Skeletal muscle satellite cell (primary cell): ENCODE measurements at regions not wholly inside any gene's neighbourhood (a gene's known extent, or its start where the extent isn't known, plus 50 kb on each side); places are given as distances from the start of the nearest gene placed in this dataset.

Experiments
- H3K27me3 ChIP-seq: 2 replicates; pipeline ENCODE4 v1.7.0; 2013; ENCODE audit warnings: low read length; ENCODE audit not compliant: control insufficient read depth, insufficient read depth
- H3K36me3 ChIP-seq: 2 replicates; pipeline ENCODE4 v1.7.0; 2013; ENCODE audit warnings: mild to moderate bottlenecking, control low read depth, low read length; ENCODE audit not compliant: insufficient read depth
- H3K4me1 ChIP-seq: 2 replicates; pipeline ENCODE4 v1.7.0; 2013; ENCODE audit warnings: low read length; ENCODE audit not compliant: control insufficient read depth, insufficient read depth
- H3K4me2 ChIP-seq: 2 replicates; pipeline ENCODE4 v1.7.0; 2013; ENCODE audit warnings: mild to moderate bottlenecking, low read length
- H3K4me3 ChIP-seq: 2 replicates; pipeline ENCODE4 v1.7.0; 2013; ENCODE audit warnings: low read length
- H3K9ac ChIP-seq: 2 replicates; pipeline ENCODE4 v1.7.0; 2013; ENCODE audit warnings: mild to moderate bottlenecking, low read depth, low read length, moderate library complexity
- H3K9me3 ChIP-seq: replicated peaks from 2 replicates; pipeline ENCODE4 v1.7.0; 2013; ENCODE audit warnings: mild to moderate bottlenecking, control low read depth, low read length

GRCh38 chrX:82649645-82650044, 858.4 kb upstream of the POU3F4 start:
- peaks cover 5% of the 10 kb centered on the region for H3K9me3 ChIP-seq
- H3K36me3 ChIP-seq = no peaks in the 10 kb centered on the region
- no peaks in the 10 kb centered on the region for H3K4me1 ChIP-seq
- H3K4me2 ChIP-seq = no peak overlapping the region
- no peak overlapping the region for H3K4me3 ChIP-seq
- H3K27me3 ChIP-seq = no peaks in the 10 kb centered on the region
- H3K9ac ChIP-seq = no peak overlapping the region

GRCh38 chrX:82658492-82658891, 849.6 kb upstream of the POU3F4 start:
- H3K4me2 ChIP-seq = no peak overlapping the region
- no peak overlapping the region for H3K9ac ChIP-seq
- H3K4me3 ChIP-seq = no peak overlapping the region
- H3K9me3 ChIP-seq = peaks cover 3% of the 10 kb centered on the region
- H3K4me1 ChIP-seq = no peaks in the 10 kb centered on the region
- no peaks in the 10 kb centered on the region for H3K27me3 ChIP-seq
- H3K36me3 ChIP-seq = no peaks in the 10 kb centered on the region

- no peaks in the 10 kb centered on the region for H3K4me1 ChIP-seq
- no peak overlapping the region for H3K4me3 ChIP-seq
- H3K4me2 ChIP-seq = no peak overlapping the region
- H3K9me3 ChIP-seq = peaks cover 5% of the 10 kb centered on the region
- no peaks in the 10 kb centered on the region for H3K36me3 ChIP-seq
- no peaks in the 10 kb centered on the region for H3K27me3 ChIP-seq
- no peak overlapping the region for H3K9ac ChIP-seq
Measured at GRCh38 chrX:82666355-82666754, 841.7 kb upstream of the POU3F4 start.

- Histone ChIP-seq H3K4me1 (no peaks in the 10 kb centered on the region), H3K9me3 (no peaks in the 10 kb centered on the region), H3K4me2 (no peak overlapping the region), H3K4me3 (no peak overlapping the region), H3K27me3 (no peaks in the 10 kb centered on the region), H3K36me3 (no peaks in the 10 kb centered on the region), H3K9ac (no peak overlapping the region)
Measured at GRCh38 chrX:82675104-82675503, 833.0 kb upstream of the POU3F4 start.

- H3K9me3 ChIP-seq = no peaks in the 10 kb centered on the region
- H3K9ac ChIP-seq = no peak overlapping the region
- H3K27me3 ChIP-seq = no peaks in the 10 kb centered on the region
- H3K4me3 ChIP-seq = no peak overlapping the region
- H3K4me2 ChIP-seq = no peak overlapping the region
- no peaks in the 10 kb centered on the region for H3K4me1 ChIP-seq
- H3K36me3 ChIP-seq = no peaks in the 10 kb centered on the region
Measured at GRCh38 chrX:82676386-82676785, 831.7 kb upstream of the POU3F4 start.

- Histone ChIP-seq H3K4me3 (no peak overlapping the region), H3K4me1 (no peaks in the 10 kb centered on the region), H3K4me2 (no peak overlapping the region), H3K36me3 (no peaks in the 10 kb centered on the region), H3K27me3 (no peaks in the 10 kb centered on the region), H3K9ac (no peak overlapping the region), H3K9me3 (no peaks in the 10 kb centered on the region)
Measured at GRCh38 chrX:82677286-82677685, 830.8 kb upstream of the POU3F4 start.

- Histone ChIP-seq H3K27me3 (no peaks in the 10 kb centered on the region), H3K9ac (no peak overlapping the region), H3K4me2 (no peak overlapping the region), H3K36me3 (no peaks in the 10 kb centered on the region), H3K4me1 (peaks cover 14% of the 10 kb centered on the region), H3K9me3 (no peaks in the 10 kb centered on the region), H3K4me3 (no peak overlapping the region)
Measured at GRCh38 chrX:82692991-82693390, 815.1 kb upstream of the POU3F4 start.

- Histone ChIP-seq H3K9me3 (no peaks in the 10 kb centered on the region), H3K4me2 (no peak overlapping the region), H3K9ac (no peak overlapping the region), H3K36me3 (no peaks in the 10 kb centered on the region), H3K27me3 (no peaks in the 10 kb centered on the region), H3K4me3 (no peak overlapping the region), H3K4me1 (peaks cover 14% of the 10 kb centered on the region)
Measured at GRCh38 chrX:82695066-82695465, 813.0 kb upstream of the POU3F4 start.

GRCh38 chrX:82703551-82703950, 804.5 kb upstream of the POU3F4 start:
- Histone ChIP-seq H3K36me3 (no peaks in the 10 kb centered on the region), H3K9ac (no peak overlapping the region), H3K4me2 (no peak overlapping the region), H3K9me3 (no peaks in the 10 kb centered on the region), H3K4me3 (no peak overlapping the region), H3K4me1 (no peaks in the 10 kb centered on the region), H3K27me3 (no peaks in the 10 kb centered on the region)

- Histone ChIP-seq H3K9me3 (no peaks in the 10 kb centered on the region), H3K36me3 (no peaks in the 10 kb centered on the region), H3K4me1 (no peaks in the 10 kb centered on the region), H3K4me2 (no peak overlapping the region), H3K4me3 (no peak overlapping the region), H3K9ac (no peak overlapping the region), H3K27me3 (no peaks in the 10 kb centered on the region)
Measured at GRCh38 chrX:82711457-82711856, 796.6 kb upstream of the POU3F4 start.

- Histone ChIP-seq H3K4me1 (peaks cover 10% of the 10 kb centered on the region), H3K4me2 (no peak overlapping the region), H3K36me3 (no peaks in the 10 kb centered on the region), H3K4me3 (no peak overlapping the region), H3K9ac (no peak overlapping the region), H3K9me3 (no peaks in the 10 kb centered on the region), H3K27me3 (no peaks in the 10 kb centered on the region)
Measured at GRCh38 chrX:82721891-82722290, 786.2 kb upstream of the POU3F4 start.

- Histone ChIP-seq H3K9ac (no peak overlapping the region), H3K4me3 (no peak overlapping the region), H3K4me1 (peaks cover 10% of the 10 kb centered on the region), H3K36me3 (no peaks in the 10 kb centered on the region), H3K9me3 (no peaks in the 10 kb centered on the region), H3K4me2 (no peak overlapping the region), H3K27me3 (no peaks in the 10 kb centered on the region)
Measured at GRCh38 chrX:82723806-82724205, 784.3 kb upstream of the POU3F4 start.
